ENCODE measurements at regions not wholly inside any gene's neighbourhood (a gene's known extent, or its start where the extent isn't known, plus 50 kb on each side); places are given as distances from the start of the nearest gene placed in this dataset.

- TF ChIP-seq USF2 (IDR thresholded peaks at IDR 0.05; ENCODE audit: low read length), result no peak
- TF ChIP-seq TCF12 (IDR thresholded peaks at IDR 0.05; ENCODE audit: low read depth, low read length), result no peak
- no peak for TF ChIP-seq ATF2 (IDR thresholded peaks at IDR 0.05; ENCODE audit: low read length)
Observed at GRCh38 chr16:8293413-8293812, 296.9 kb downstream of the TMEM114 start (continued).
